ENCODE measurements at regions not wholly inside any gene's neighbourhood (a gene's known extent, or its start where the extent isn't known, plus 50 kb on each side); places are given as distances from the start of the nearest gene placed in this dataset.

- Mint-ChIP-seq H3K27ac (no peak overlapping the region), H3K36me3 (no peaks in the 10 kb centered on the region), H3K27me3 (ENCODE audit: low read depth) (no peaks in the 10 kb centered on the region; the same call in 1 of the 2 replicates), H3K9me3 (0 out of 2 replicates have a peak, but pooled peaks cover 5% of the 10 kb centered on the region), H3K4me3 (no peak overlapping the region), H3K4me1 (0 out of 2 replicates have a peak, but pooled peaks cover 3% of the 10 kb centered on the region)
- TF ChIP-seq NR3C1 (CRISPR knock-in tag; conservative IDR thresholded peaks at IDR 0.05; ENCODE audit: low read depth) (no peak), RORB (CRISPR knock-in tag; IDR thresholded peaks at IDR 0.05) (no peak), ATF1 (CRISPR knock-in tag; IDR thresholded peaks at IDR 0.05) (no peak), PRDM15 (CRISPR knock-in tag; IDR thresholded peaks at IDR 0.05) (no peak), ZNF396 (CRISPR knock-in tag; IDR thresholded peaks at IDR 0.05; ENCODE audit: borderline replicate concordance) (no peak), ATF6 (CRISPR knock-in tag; IDR thresholded peaks at IDR 0.05) (no peak), ZNF263 (CRISPR knock-in tag; IDR thresholded peaks at IDR 0.05; ENCODE audit: low read depth) (no peak), PRRX2 (CRISPR knock-in tag; IDR thresholded peaks at IDR 0.05) (no peak), NFYB (CRISPR knock-in tag; conservative IDR thresholded peaks at IDR 0.05; ENCODE audit: low read depth) (no peak), ZBTB21 (CRISPR knock-in tag; IDR thresholded peaks at IDR 0.05; ENCODE audit: borderline replicate concordance) (no peak), GABPB1 (CRISPR knock-in tag; IDR thresholded peaks at IDR 0.05) (no peak), TEAD4 (CRISPR knock-in tag; IDR thresholded peaks at IDR 0.05) (no peak), IRF2 (CRISPR knock-in tag; IDR thresholded peaks at IDR 0.05; ENCODE audit: borderline replicate concordance, low read depth) (no peak), NR1H2 (CRISPR knock-in tag; IDR thresholded peaks at IDR 0.05) (no peak), FOXJ3 (CRISPR knock-in tag; IDR thresholded peaks at IDR 0.05; ENCODE audit: borderline replicate concordance) (no peak), MXD4 (CRISPR knock-in tag; IDR thresholded peaks at IDR 0.05; ENCODE audit: borderline replicate concordance) (no peak), ZNF425 (CRISPR knock-in tag; conservative IDR thresholded peaks at IDR 0.05) (no peak)
- ChIA-PET CTCF (interaction anchor here (1.2 to 3.7 kb wide), 3 partner anchors 13 to 92 kb away, joined by 7 to 12 read pairs (median 9); no protein-coding TSS in a partner anchor), POLR2A (no interaction called here)
- no peak for ATAC-seq
- DNase-seq (ENCODE audit: low spot score) = no peak
Measured at GRCh38 chr10:118472415-118473304, 122.8 kb downstream of the PRLHR start.

- Mint-ChIP-seq H3K9me3 (0 out of 2 replicates have a peak, but pooled peaks cover 5% of the 10 kb centered on the region), H3K27me3 (ENCODE audit: low read depth) (no peaks in the 10 kb centered on the region; the same call in 1 of the 2 replicates), H3K27ac (no peak overlapping the region), H3K4me1 (0 out of 2 replicates have a peak, but pooled peaks cover 4% of the 10 kb centered on the region), H3K4me3 (no peak overlapping the region), H3K36me3 (no peaks in the 10 kb centered on the region)
- DNase-seq (ENCODE audit: low spot score) = no peak
- CTCF ChIA-PET = interaction anchor here (3.7 kb wide), 1 partner anchor 12 kb away, joined by 12 read pairs; no protein-coding TSS in a partner anchor
- POLR2A ChIA-PET = interaction anchor here (0.5 kb wide), 1 partner anchor 84 kb away, joined by 4 read pairs; no protein-coding TSS in a partner anchor
- ATAC-seq = no peak
- TF ChIP-seq ZNF232 (CRISPR knock-in tag; IDR thresholded peaks at IDR 0.05) = no peak
Measured at GRCh38 chr10:118471863-118472262, 123.6 kb downstream of the PRLHR start.
